GM18498 (cell line): ENCODE measurements at regions not wholly inside any gene's neighbourhood (a gene's known extent, or its start where the extent isn't known, plus 50 kb on each side); places are given as distances from the start of the nearest gene placed in this dataset.

Experiments used
- ATAC-seq: cut with Tn5 transposase; IDR thresholded peaks from one replicate; pipeline ENCODE4 v1.9.1; 2021; ENCODE audit warnings: mild to moderate bottlenecking, moderate library complexity; ENCODE audit not compliant: unreplicated experiment

DNA sequence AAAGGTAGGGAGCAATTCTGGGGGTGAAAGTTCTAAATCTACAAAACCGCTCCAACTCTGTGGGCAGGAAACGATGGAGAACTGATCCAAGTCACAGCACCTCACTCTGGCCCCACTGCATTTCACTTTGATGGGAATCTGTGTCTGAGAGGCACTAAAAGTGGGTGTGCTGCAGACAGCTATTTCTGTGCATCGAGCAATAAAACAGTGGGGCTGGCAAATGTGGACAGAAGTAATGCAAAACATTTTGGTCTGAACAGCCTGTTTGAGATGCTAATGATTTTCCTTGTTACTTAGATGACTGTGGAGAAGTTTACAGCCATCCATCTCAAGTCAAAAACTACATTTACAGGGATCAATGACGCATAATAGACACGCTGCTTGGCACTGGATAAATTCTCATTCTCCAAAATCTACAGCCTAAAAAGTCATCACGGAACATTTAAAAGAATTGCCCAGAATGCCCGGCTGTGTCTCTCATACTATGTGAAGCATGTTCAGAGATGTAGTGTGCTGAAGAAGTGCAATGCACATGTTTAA, 1671.6 kb upstream of the TENM3 start:
- ATAC-seq: no peak

DNA sequence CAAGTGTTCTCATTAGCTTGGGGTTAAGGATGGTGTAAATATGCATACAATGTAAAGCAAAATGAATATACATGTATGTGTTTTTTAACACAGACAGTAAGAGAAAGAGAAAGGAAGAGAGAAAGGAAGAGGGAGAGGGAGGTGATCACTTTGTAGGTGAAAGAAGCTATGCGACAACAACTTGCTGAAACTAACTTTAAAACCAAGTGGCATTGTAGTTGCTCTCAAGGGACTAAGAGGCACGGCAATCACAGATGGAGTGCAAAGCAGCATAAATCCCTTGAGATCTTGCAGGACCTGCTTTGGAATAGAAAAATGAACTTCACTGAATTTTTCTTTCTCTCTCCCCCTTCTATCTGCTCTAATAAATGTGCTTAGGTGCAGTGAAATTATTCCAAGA, 1665.0 kb upstream of the TENM3 start:
- ATAC-seq: no peak

DNA sequence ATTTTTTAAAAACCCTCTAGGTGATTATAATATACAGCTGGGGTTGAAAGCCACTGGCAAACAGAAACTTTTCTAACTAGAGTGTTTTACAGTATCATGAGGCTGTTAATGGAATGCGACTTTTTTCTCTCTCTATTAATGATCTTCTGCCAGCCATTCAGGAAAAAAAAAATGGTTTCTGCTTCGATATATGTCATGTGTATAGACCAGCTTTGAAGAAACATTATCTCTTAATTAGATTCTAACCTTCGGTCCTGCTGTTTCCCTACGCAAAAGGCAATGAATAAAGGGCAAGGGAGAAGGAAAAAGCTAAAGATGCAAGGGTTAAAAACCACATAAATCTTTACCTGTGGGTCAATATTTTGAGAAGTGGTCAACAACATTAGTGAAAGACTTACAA, 1662.1 kb upstream of the TENM3 start:
- no peak for ATAC-seq

DNA sequence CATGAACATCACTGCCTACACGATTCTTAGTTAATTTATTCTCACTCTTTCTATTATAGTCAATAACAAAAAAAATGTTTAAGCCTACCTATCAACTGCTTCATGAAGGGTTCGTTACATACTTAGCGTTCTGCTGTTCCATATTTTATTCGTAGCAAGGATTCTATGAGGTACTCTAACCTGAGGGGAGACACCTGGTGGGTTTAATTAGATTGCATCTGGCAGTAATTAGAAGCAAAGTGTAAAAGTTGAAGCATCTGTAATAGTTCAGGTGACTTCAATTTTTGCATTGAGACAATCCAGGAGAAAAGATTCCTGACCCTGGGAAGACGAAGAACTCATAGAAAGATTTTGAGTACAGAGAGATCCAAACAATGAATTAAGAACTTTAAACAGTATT, 1655.8 kb upstream of the TENM3 start:
- ATAC-seq: no peak

DNA sequence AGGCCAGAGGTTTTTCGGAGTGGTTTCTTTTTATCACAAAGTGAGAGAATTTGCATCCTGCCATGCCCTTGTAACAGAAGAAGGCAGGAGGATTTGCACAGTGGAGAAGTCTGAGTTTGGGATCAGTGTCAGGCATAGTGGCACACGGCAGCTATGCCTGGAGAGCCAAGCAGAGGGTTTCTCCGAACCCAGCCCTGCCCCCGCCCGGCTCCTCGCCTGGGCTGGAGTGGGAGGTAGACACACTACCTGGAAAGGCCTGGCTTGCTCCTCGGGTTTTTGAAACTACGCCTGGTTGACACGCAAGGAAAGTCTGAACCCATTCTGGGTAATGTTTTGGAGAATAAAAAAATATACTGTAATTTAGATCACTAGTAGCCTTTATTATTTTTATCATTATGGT, 1653.6 kb upstream of the TENM3 start:
- no peak for ATAC-seq

DNA sequence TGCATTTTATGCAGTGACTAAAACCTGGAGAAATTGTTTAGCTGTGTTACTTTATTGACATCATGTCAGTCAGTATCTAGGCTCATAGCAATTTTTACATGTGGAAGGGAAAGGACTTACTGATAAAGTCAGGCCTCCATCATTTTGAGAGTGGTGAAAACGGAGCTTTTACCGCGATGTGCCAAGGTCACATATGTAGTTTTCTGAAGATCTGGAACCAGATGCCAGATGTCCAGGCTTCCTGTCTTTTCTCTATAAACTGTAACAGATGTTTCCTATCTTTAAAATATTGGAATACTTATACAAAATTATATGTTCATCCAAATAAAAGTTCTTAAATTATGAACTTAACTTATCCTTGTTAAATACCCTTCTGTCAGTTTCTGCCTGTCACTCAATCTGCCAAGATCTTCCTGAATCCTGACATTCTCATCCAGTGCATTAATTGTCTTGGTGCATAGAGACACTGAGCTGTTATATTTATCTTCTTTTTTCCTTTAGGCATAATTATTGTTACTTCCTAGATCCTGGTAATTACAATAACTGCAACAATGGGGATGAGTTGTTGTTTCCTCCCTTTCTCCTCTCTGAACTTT, 1646.2 kb upstream of the TENM3 start:
- no peak for ATAC-seq

DNA sequence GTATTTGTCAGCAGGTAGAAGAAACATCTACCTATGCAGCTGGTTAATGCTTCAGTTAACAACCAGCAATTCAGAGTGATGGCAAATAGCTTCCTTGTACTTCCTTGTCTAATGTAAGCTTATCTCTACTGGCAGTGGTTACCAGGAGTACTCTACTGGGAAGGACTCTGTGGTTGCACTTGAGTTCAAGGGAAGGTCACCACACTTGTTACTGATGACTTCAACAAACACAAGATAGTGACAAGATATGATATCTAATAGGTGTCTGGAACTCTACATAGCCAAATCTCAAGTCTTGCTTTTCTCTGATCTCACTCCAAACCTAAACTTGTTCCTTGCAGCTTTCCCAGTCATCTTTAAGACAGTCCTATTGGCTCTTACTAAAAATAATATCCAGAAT, 1644.9 kb upstream of the TENM3 start:
- ATAC-seq: no peak

DNA sequence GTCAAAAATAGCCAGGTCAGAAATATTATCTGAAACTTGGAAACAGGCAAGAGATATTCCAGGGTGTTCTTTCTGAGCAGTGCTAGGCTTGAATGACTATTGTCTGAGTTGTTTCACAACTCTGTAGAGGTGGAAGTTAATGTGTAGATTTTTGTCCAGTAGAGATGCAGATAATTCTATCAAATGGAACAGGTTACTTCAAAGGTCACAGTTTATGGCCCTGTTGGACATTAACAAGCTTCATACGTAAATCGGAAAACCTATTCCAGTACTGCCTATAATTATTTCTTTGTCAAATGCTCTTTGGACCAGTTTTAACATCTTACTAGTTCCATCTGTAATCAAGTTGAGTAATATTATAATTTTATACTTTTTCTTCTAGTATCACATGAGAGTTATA, 1639.4 kb upstream of the TENM3 start:
- no peak for ATAC-seq

DNA sequence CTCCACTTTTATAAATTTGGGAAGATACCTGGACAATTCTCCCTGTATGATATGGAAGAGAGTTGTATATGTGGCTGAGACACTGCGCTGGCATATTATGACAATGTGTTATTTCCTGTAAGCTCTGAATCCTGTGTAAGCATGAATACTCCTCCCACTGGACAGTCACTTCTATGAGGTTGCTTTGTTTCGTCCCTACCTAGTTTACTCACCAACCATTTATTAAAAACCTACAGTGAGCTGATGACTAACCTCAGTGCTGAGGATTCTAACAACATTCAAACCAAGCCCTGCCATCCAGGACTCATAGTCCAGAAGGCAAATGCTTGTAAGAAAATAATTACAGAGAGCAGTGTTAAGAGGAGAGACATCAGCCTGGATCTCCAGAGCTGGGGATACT, 1632.9 kb upstream of the TENM3 start:
- ATAC-seq: no peak

DNA sequence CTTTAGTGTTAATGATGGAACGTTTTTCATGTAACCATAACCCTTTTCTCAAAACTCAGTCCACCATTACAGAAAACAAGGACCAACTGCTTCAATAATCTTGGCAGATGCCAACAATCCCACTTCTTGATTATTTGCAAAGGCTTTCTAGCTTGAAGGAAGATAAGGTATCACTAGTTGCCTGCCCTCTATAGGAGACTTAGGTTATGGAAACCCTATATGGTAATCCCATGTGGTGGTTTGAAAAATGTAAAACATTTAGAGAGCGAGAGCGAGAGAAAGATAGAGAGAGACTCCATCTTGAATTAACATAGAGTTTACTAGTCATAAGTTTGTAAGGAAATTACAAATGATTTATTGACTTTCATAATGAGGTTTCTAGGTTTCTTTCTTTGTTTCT, 1627.5 kb upstream of the TENM3 start:
- ATAC-seq: no peak

DNA sequence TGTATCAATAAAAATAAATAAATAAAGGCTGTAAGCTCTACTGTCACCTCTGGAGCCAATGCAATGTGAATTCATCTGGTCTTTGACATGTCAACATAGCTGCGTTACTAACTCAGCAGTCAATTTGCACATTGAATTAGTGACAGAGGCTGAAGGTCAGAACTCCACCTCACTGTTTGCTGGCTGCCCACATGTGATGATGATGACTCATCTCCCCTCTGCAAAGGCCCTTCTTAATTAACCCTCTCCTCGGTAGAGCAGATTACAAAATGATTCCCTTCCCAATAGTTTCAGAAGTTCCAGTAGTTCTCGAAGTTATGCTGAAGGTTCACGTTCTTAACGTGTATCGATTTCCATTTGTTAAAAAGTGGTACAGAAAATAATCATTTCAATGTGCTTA, 1626.0 kb upstream of the TENM3 start:
- no peak for ATAC-seq

DNA sequence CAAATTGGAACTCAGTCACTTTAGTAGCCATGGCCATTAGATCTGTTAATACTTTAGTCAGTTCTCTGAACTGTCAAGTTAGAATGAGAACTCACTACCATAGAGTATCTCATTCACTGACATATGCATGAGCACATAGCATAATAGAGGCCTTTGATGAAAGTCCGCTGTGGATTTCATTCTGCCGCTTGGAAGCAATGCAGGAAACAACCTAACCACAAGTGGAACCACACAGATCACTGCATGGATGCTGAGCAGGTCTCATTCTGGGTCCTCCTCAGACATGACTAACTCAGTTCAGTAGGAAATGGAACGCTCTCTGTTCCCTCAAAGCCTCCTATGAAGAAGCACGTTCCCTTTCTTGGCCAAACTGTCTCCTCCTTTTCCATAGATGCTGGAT, 1624.8 kb upstream of the TENM3 start:
- no peak for ATAC-seq

DNA sequence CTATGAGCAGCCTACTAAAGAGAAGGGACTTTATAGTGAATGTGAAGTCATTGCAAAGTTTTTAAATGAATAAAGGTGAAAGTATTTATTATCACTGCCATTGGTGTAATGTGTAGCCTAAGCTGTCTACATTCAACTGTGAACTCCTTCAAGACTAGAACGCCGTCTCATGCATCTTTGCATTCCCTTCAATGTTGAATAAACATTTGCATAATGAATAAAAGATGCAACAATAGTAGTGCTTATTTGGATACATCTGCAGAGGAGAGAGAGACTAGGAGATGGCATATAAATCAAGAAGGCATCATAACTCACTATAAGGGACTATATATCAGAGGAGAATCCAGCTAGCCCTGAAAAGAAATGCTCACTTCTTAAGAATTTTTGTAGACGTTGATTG, 1623.8 kb upstream of the TENM3 start:
- no peak for ATAC-seq

DNA sequence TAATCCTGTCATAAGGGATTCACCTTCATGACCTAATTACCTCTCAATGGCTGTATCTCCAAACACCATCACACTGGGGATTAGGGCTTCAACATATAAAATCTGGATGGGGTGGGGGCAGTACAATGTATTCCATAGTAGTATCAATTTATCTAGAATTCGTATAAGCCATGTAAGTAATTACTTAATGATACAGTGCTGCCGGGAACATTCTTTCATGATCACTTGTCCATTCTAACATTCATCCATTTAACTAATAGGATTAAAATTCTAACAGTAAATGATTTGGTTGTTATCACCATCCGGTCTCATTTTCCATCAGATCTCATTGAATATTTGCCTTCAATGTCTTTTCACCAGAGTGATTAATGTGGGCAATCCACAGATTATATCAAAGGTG, 1620.9 kb upstream of the TENM3 start:
- ATAC-seq: no peak

DNA sequence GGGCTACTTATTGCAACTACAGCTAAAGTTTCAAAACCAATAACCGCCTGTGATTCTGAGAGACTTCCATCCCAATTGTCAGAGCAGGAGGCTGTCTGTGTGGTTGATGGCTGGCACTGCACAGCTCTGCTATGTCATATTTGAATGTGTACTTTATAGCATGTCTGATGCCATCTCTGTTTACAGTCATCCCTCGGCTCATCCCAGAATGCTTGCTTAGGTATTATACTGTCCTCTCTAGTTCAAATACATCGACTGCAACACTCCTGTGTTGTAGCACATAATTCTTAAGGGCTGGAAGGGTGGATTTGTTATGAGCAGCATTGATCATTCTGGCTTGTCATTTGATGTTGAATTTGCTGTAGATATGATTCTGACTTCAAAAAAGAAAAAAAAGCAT, 1617.5 kb upstream of the TENM3 start:
- no peak for ATAC-seq

DNA sequence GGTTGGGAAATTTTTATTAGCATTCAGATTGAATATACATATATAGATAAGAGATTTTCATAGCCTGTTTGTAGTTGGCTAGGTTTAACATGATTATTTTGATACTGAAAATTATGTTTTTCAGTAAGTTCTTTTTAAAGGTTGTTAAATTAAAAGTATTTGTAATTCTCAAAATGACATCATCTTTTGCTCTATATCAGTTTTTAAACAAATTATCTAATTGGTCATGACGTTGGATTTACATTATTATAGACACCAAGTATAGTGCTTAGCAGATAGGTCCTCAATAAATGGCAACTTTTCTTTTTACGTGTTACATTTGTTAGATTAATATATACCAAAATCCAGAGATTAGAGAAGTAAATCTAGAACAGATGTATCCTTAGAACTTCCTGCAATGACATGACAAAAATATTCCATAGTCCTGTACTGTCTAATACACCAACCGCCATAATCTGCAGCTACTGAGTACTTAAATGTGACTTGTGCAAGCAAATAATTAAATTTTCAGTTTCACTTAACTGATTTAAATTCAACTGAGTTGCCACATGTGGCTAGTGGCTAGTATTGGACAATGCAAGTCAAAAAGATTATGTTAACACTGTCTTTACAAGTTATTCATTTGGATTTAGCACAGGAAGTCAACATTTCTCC, 1613.1 kb upstream of the TENM3 start:
- ATAC-seq: no peak

DNA sequence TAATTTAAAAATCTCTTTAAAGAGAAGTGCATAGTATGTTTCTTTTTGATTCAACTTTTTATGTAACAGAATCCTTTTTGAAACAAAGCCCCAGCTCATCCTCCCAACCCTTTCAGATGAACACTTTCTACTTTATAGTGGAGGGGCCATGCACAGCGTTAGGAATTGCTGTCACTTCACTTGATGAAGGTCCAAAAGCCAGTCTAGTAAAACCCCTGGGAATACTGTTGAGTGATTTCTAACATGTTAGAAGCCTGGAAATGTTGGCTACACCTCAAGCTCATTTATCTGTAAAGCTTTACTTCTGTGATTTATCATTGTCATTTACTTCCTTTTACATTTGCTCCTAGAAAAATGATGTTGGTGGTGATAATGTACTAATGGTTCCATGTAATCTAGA, 1608.9 kb upstream of the TENM3 start:
- no peak for ATAC-seq

DNA sequence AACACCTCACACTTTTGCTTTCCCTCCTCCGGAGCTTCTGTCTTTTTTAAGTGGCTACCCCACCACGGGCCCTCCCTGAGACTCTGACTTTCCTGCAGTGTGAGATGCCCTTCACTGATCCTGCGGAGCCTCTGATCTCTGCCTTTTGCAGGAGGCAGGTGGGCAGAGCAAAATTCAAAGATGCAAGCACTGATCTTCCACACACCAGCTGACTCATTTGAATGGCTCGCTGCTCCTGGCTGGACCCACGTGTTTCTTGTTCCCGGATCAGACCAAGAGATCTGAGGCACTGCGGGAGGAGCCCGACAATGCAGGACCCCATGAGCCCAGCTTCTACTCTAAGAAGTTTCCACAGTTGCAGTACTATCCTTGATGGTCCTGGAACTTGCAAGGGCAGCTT, 1607.9 kb upstream of the TENM3 start:
- ATAC-seq: no peak

DNA sequence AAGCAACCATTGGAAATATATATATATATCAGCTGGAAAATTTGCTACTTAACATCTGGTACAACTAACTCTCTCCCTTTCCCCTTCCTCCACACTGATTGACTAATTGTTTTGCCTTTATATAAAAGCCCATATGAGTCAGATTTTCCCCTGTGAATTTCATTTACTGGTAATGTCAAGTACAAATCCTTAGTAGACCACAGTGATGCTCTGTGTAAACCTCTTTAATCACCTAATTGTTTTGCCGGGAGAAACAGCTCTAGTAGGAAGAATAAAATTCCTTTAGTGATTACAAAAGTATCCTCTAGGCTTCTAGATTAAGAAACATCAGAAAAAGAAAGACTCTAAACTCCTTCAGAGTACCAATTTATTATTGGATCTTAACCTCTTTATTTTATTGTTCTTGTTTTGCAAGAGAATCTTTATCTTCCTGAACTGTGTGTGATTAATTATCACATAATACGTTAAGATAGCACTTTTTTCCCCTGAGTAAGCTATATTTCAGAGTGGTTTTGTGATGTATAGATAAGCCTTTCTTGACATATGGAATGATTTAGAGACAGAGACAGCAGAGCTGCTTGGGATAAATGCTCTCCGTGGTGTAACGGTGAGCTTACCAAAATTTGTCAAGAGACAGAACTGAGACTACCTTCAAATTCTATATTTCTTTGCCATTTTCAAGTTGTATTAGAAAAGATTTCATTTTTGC, 1606.4 kb upstream of the TENM3 start:
- ATAC-seq: no peak

DNA sequence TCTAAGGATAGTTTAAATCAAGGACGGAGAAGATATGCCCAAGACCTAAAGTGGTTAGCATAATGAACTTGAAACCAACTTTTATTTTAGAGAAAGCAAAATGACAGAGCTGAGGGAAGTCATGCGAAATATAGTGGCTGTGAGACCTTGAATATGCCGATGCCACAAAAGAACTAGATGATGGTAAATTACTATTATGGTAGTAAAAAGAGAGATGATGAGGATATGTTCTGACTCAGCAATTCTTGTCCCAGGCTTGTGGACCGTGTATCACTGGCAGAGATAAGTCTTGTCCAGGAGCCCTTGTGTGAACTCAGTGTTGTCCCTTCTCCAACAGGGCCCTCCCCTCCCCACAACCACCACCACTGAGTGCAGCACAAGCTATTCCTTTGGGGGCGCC, 1605.6 kb upstream of the TENM3 start:
- no peak for ATAC-seq

DNA sequence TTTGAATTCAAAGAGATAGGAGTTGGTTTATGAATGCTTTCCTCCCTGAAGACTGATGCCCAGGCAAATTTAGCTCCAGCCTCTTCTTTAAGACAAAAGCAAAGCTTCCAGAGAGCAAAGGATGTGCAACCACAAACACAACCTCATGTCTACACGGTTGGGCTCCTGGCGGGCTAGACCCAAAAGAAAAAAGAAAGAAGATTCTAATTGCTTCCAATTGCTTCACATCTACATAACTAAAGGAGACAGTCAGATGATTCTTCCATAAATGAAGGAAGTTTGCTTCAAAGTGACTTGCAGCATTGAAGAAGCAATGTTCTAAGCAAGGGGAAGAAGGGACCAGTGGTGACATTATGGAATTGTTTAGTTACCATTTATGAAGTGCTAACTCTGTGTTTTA, 1603.0 kb upstream of the TENM3 start:
- no peak for ATAC-seq

DNA sequence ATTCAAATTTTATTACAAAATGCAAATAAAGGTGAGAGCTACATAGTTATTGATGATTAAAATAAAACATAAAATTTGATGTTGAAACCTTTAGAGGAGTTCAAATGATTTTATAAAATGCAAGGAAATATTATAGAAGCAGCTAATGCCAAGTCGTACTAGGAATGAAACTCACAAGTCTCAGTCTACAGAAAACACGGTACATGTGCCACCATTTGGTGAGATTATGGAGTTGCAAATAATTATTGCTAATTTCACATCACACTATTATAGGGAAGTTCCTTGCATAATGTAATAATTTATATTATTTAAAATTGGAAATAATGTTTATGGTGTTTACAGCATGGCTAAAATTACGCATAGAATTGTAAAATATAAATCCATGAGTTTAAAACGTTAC, 1601.7 kb upstream of the TENM3 start:
- ATAC-seq: no peak
